Activated CD8-positive, alpha-beta T cell treated with anti-CD3 and anti-CD28 coated beads for 36 hours (primary cell): ENCODE measurements at regions not wholly inside any gene's neighbourhood (a gene's known extent, or its start where the extent isn't known, plus 50 kb on each side); places are given as distances from the start of the nearest gene placed in this dataset.

Experiments
- ATAC-seq: fragments of 200-7000 bp; cut with Tn5 transposase; one replicate; pipeline ENCODE4 v1.10.0; 2021; ENCODE audit warnings: mild to moderate bottlenecking, moderate library complexity
- CTCF ChIA-PET: fragments of 350-600 bp; sonication (Branson Sonifier 250); formaldehyde crosslinking; loops from one replicate; lab custom pipeline; 2021; ENCODE audit warnings: antibody characterized with exemption; lab: Charles Lee
- POLR2A ChIA-PET: fragments of 350-600 bp; sonication (Branson Sonifier 250); formaldehyde crosslinking; loops from one replicate; lab custom pipeline; 2021; ENCODE audit warnings: antibody characterized with exemption; lab: Charles Lee
- DNase-seq: peaks from one replicate; pipeline ENCODE4 v3.0.0-alpha.2; 2020
- H3K27ac Mint-ChIP-seq: one replicate; pipeline ENCODE4 v1.8.0; 2021; ENCODE audit warnings: mild to moderate bottlenecking, mixed read lengths
- H3K27me3 Mint-ChIP-seq: one replicate; pipeline ENCODE4 v1.8.0; 2021; ENCODE audit warnings: mixed read lengths
- H3K36me3 Mint-ChIP-seq: one replicate; pipeline ENCODE4 v1.8.0; 2021; ENCODE audit warnings: low read depth, mixed read lengths
- H3K4me1 Mint-ChIP-seq: one replicate; pipeline ENCODE4 v1.8.0; 2021; ENCODE audit warnings: low read depth, mixed read lengths
- H3K4me3 Mint-ChIP-seq: one replicate; pipeline ENCODE4 v1.8.0; 2021; ENCODE audit warnings: mild to moderate bottlenecking, moderate library complexity, mixed read lengths
- H3K9me3 Mint-ChIP-seq: one replicate; pipeline ENCODE4 v1.8.0; 2021; ENCODE audit warnings: mixed read lengths
- CTCF ChIP-seq: fragments of 200-600 bp; IDR thresholded peaks from one replicate; pipeline ENCODE4 v1.8.0; 2022; ENCODE audit warnings: antibody characterized with exemption, mild to moderate bottlenecking
- intact Hi-C: fragments of 100-400 bp; cut with micrococcal nuclease; formaldehyde crosslinking; loops from one replicate; pipeline ENCODE4 v1.10.0; 2022

GRCh38 chr3:127112796-127113570 lies 79.9 kb upstream of the PRR23E start:
- Mint-ChIP-seq H3K27me3 (peaks cover 2% of the 10 kb centered on the region), H3K36me3 (no peaks in the 10 kb centered on the region), H3K9me3 (peaks cover 14% of the 10 kb centered on the region), H3K27ac (no peak overlapping the region), H3K4me3 (no peak overlapping the region), H3K4me1 (no peaks in the 10 kb centered on the region)
- no peak for TF ChIP-seq CTCF
- DNase-seq: no peak
- ChIA-PET CTCF (no interaction called here), POLR2A (no interaction called here)
- no peak for ATAC-seq
- intact Hi-C loops: no loop called here

- no peak for TF ChIP-seq CTCF
- POLR2A ChIA-PET: no interaction called here
- Mint-ChIP-seq H3K9me3 (peaks cover 14% of the 10 kb centered on the region), H3K27me3 (peaks cover 3% of the 10 kb centered on the region), H3K4me1 (no peaks in the 10 kb centered on the region), H3K4me3 (no peak overlapping the region), H3K36me3 (no peaks in the 10 kb centered on the region), H3K27ac (no peak overlapping the region)
- no peak for ATAC-seq
- DNase-seq: no peak
- CTCF ChIA-PET: no interaction called here
- intact Hi-C loops: no loop called here
Measured at GRCh38 chr3:127113571-127113891, 79.4 kb upstream of the PRR23E start.

GRCh38 chr3:127114337-127115070 lies 78.4 kb upstream of the PRR23E start:
- no peak for TF ChIP-seq CTCF
- ChIA-PET POLR2A (no interaction called here), CTCF (no interaction called here)
- Mint-ChIP-seq H3K36me3 (no peaks in the 10 kb centered on the region), H3K4me3 (no peak overlapping the region), H3K27ac (no peak overlapping the region), H3K4me1 (no peaks in the 10 kb centered on the region), H3K9me3 (peaks cover 14% of the 10 kb centered on the region), H3K27me3 (peaks cover 4% of the 10 kb centered on the region)
- DNase-seq (no peak), ATAC-seq (no peak)
- intact Hi-C loops: no loop called here

- H3K36me3 Mint-ChIP-seq: no peaks in the 10 kb centered on the region
- no peak overlapping the region for H3K27ac Mint-ChIP-seq
- H3K4me3 Mint-ChIP-seq: no peak overlapping the region
- ChIA-PET CTCF (no interaction called here), POLR2A (no interaction called here)
- DNase-seq: no peak
- peaks cover 10% of the 10 kb centered on the region for H3K27me3 Mint-ChIP-seq
- no peak for ATAC-seq
- peaks cover 14% of the 10 kb centered on the region for H3K9me3 Mint-ChIP-seq
- H3K4me1 Mint-ChIP-seq: no peaks in the 10 kb centered on the region
- intact Hi-C loops: no loop called here
- TF ChIP-seq CTCF: no peak
Measured at GRCh38 chr3:127115691-127116351, 77.1 kb upstream of the PRR23E start.

- no peak overlapping the region for H3K27ac Mint-ChIP-seq
- intact Hi-C loops: no loop called here
- no peak for TF ChIP-seq CTCF
- ChIA-PET POLR2A (no interaction called here), CTCF (interaction anchor here (1.1 kb wide), 1 partner anchor 136 kb away, joined by 3 read pairs; the partner anchor contains the start of gene PLXNA1)
- H3K9me3 Mint-ChIP-seq: peaks cover 2% of the 10 kb centered on the region
- DNase-seq: no peak
- peaks cover 10% of the 10 kb centered on the region for H3K27me3 Mint-ChIP-seq
- no peaks in the 10 kb centered on the region for H3K4me1 Mint-ChIP-seq
- no peak overlapping the region for H3K4me3 Mint-ChIP-seq
- no peak for ATAC-seq
- H3K36me3 Mint-ChIP-seq: no peaks in the 10 kb centered on the region
Measured at GRCh38 chr3:127118366-127118765, 74.6 kb upstream of the PRR23E start.
